ENCODE measurements at regions not wholly inside any gene's neighbourhood (a gene's known extent, or its start where the extent isn't known, plus 50 kb on each side); places are given as distances from the start of the nearest gene placed in this dataset.
"Not testable (repeated sequence)": the region's sequence is repeated elsewhere in the genome, so short reads cannot be mapped to it uniquely, and the experiment has no call there.

GRCh38 chr2:208773074-208773473 lies 366.5 kb downstream of the PTH2R start:
- H4K5ac ChIP-seq (ENCODE audit: insufficient read length, low read depth, low read length); H2BK15ac ChIP-seq (ENCODE audit: low read length); H2AFZ ChIP-seq (ENCODE audit: low read length); H3K4me1 ChIP-seq (replicated peaks in 1 of 4; ENCODE audit: control insufficient read depth in 3 of 4, insufficient read depth in 4 of 4, low read length in 3 of 4); H4K91ac ChIP-seq (replicated peaks; ENCODE audit: insufficient read length, low read length); H3K9me3 ChIP-seq (ENCODE audit: insufficient read depth in 2 of 2, low read depth in 1 of 2, low read length in 1 of 2); H3K23ac ChIP-seq (ENCODE audit: insufficient read length); CTCF ChIA-PET (ENCODE audit: partially characterized antibody); H2BK120ac ChIP-seq (replicated peaks; ENCODE audit: low read depth, low read length); H3K79me2 ChIP-seq (ENCODE audit: control insufficient read depth in 1 of 2, insufficient read depth in 2 of 2, low read length in 2 of 2); H3K4me3 ChIP-seq (ENCODE audit: extremely low read depth in 1 of 4, insufficient read depth in 2 of 4, low read depth in 3 of 4, low read length in 4 of 4); H3K23me2 ChIP-seq (ENCODE audit: low read depth, low read length); H3K27me3 ChIP-seq (replicated peaks in 1 of 4; ENCODE audit: control insufficient read depth in 3 of 4, extremely low read depth in 1 of 4, insufficient read depth in 3 of 4, low read length in 3 of 4); H3K56ac ChIP-seq (replicated peaks; ENCODE audit: insufficient read length, low read depth, low read length); H3K27ac ChIP-seq (ENCODE audit: low read depth, low read length); POLR2A ChIA-PET (ENCODE audit: partially characterized antibody); H3K9ac ChIP-seq (replicated peaks in 1 of 4; ENCODE audit: extremely low read depth in 1 of 4, low read depth in 3 of 4, low read length in 3 of 4); FAIRE-seq; H3K79me1 ChIP-seq (ENCODE audit: low read depth, low read length); H3K18ac ChIP-seq (ENCODE audit: extremely low read depth, low read length); H2BK20ac ChIP-seq (ENCODE audit: low read length); H3K4me2 ChIP-seq (ENCODE audit: insufficient read depth in 1 of 2, low read depth in 2 of 2, low read length in 2 of 2); H2AK5ac ChIP-seq (ENCODE audit: low read depth, low read length); H3K4ac ChIP-seq (replicated peaks; ENCODE audit: insufficient read length, low read depth, low read length); H2BK5ac ChIP-seq (ENCODE audit: low read depth, low read length); H3K14ac ChIP-seq (ENCODE audit: insufficient read length); H4K20me1 ChIP-seq (replicated peaks in 1 of 2; ENCODE audit: control insufficient read depth in 1 of 2, insufficient read depth in 2 of 2, low read length in 2 of 2); H2BK12ac ChIP-seq (ENCODE audit: low read depth, low read length); DNase-seq (ENCODE audit: low read depth in 1 of 2, low spot score in 2 of 2); H4K8ac ChIP-seq (ENCODE audit: extremely low read depth, insufficient read depth, low read length); H3K36me3 ChIP-seq (ENCODE audit: control insufficient read depth in 2 of 4, insufficient read depth in 4 of 4, low read length in 3 of 4): not testable (repeated sequence)
- WGBS, 2 experiments (ENCODE audit: extremely low coverage in 1 of 2, insufficient coverage in 1 of 2, insufficient read length in 1 of 2, insufficient replicate concordance in 2 of 2, low coverage in 1 of 2, low lambda C conversion rate in 2 of 2, missing lambda C conversion rate in 1 of 2): 96% methylated on average over 2 of the region's 2 CpGs; no CpG with 5 or more reads in 1 of the 2 experiments
